ENCODE measurements at regions not wholly inside any gene's neighbourhood (a gene's known extent, or its start where the extent isn't known, plus 50 kb on each side); places are given as distances from the start of the nearest gene placed in this dataset.

- no peak for TF ChIP-seq CTCF (IDR thresholded peaks at IDR 0.05)
- no peak for TF ChIP-seq POLR2A (IDR thresholded peaks at IDR 0.05)
Observed at GRCh38 chrX:39377773-39378172, 576.5 kb downstream of the MID1IP1 start.

Data from uterus (tissue), 2 donors.